Panc1 (cell line): ENCODE measurements at regions not wholly inside any gene's neighbourhood (a gene's known extent, or its start where the extent isn't known, plus 50 kb on each side); places are given as distances from the start of the nearest gene placed in this dataset.

Experiments
- ATAC-seq: fragments of 200-7000 bp; cut with Tn5 transposase; 2 replicates; pipeline ENCODE4 v1.9.1; 2020; ENCODE audit warnings: mild to moderate bottlenecking, moderate library complexity
- BruUV-seq: library from RNA; stranded (reverse); fragments of 400-500 nt; replicated peaks from 2 replicates; lab custom pipeline; 2021; lab: Mats Ljungman, UMichigan
- CTCF ChIA-PET: fragments of 300-600 bp; sonication (Branson Sonifier 250); formaldehyde crosslinking; loops from one replicate; lab custom pipeline; 2022; ENCODE audit warnings: antibody characterized with exemption; lab: Charles Lee
- POLR2A ChIA-PET: fragments of 300-600 bp; sonication (Branson Sonifier 250); formaldehyde crosslinking; loops from one replicate; lab custom pipeline; 2022; ENCODE audit warnings: antibody characterized with exemption; lab: Charles Lee
- DNase-seq: peaks from one replicate; pipeline ENCODE4 v3.0.0-alpha.2; 2010; ENCODE audit warnings: low read depth, low spot score
- H3K27ac ChIP-seq: 2 replicates; pipeline ENCODE4 v1.5.1; 2011; ENCODE audit warnings: mild to moderate bottlenecking, low read length, inconsistent platforms
- H3K27me3 ChIP-seq: fragments of 200-500 bp; sonication (Bioruptor generic); 2 replicates; pipeline ENCODE4 v1.6.0; 2014; ENCODE audit warnings: low read length, inconsistent platforms; ENCODE audit not compliant: control insufficient read depth, insufficient read depth
- H3K36me3 ChIP-seq: fragments of 200-500 bp; sonication (Bioruptor generic); 2 replicates; pipeline ENCODE4 v1.5.1; 2014; ENCODE audit warnings: inconsistent platforms, mild to moderate bottlenecking, low read length, moderate library complexity; ENCODE audit not compliant: control insufficient read depth, insufficient read depth
- H3K4me1 ChIP-seq: 2 replicates; pipeline ENCODE4 v1.5.1; 2011; ENCODE audit warnings: inconsistent platforms, mild to moderate bottlenecking, low read length, moderate library complexity; ENCODE audit not compliant: control insufficient read depth, insufficient read depth
- H3K4me3 ChIP-seq, 2 experiments: 2 replicates each; pipeline ENCODE4 v1.5.1; 2011 to 2012; ENCODE audit warnings: low read depth in 2 of 2, low read length in 2 of 2, mild to moderate bottlenecking in 2 of 2, inconsistent platforms in 1 of 2, moderate library complexity in 1 of 2
- H3K9me3 ChIP-seq: fragments of 200-500 bp; sonication (Bioruptor generic); 2 replicates; pipeline ENCODE4 v1.5.1; 2014; ENCODE audit warnings: low read depth, mild to moderate bottlenecking, inconsistent platforms, low read length, moderate library complexity; ENCODE audit not compliant: control insufficient read depth, insufficient read depth
- POLR2AphosphoS5 ChIP-seq: IDR thresholded peaks from 2 replicates; pipeline ENCODE4 v1.6.1; 2012; ENCODE audit warnings: mild to moderate bottlenecking, low read depth, low read length, moderate library complexity
- SIN3A ChIP-seq: IDR thresholded peaks from 2 replicates; pipeline ENCODE4 v1.6.1; 2012; ENCODE audit warnings: low read depth, mild to moderate bottlenecking, low read length, moderate library complexity, borderline replicate concordance; ENCODE audit not compliant: insufficient read depth
- TCF7L2 ChIP-seq: IDR thresholded peaks from 2 replicates; pipeline ENCODE4 v1.6.1; 2011; ENCODE audit warnings: mild to moderate bottlenecking, low read depth, low read length, inconsistent platforms
- in situ Hi-C: cut with HindIII; loops from 2 replicates; pipeline ENCODE4 v1.10.0; 2016; ENCODE audit warnings: low sequenced_read_pairs, low pct_unique_long_range_greater_than_20kb
- intact Hi-C: fragments of 100-400 bp; cut with micrococcal nuclease; formaldehyde crosslinking; loops from one replicate; pipeline ENCODE4 v1.10.0; 2022; ENCODE audit not compliant: unreplicated experiment
- TF ChIP-seq, protein P1 (sequence below), 2 experiments: IDR thresholded peaks; 2 replicates each; pipeline ENCODE4 v1.6.1; 2011 to 2012; ENCODE audit warnings: low read depth in 2 of 2, control low read depth in 1 of 2, low read length in 1 of 2, mild to moderate bottlenecking in 1 of 2, moderate library complexity in 1 of 2; ENCODE audit not compliant: insufficient read depth in 1 of 2
- TF ChIP-seq, protein P2 (sequence below): fragments of 450-650 bp; IDR thresholded peaks from 2 replicates; pipeline ENCODE4 v1.5.1; 2017; ENCODE audit warnings: mild to moderate bottlenecking

DNA sequence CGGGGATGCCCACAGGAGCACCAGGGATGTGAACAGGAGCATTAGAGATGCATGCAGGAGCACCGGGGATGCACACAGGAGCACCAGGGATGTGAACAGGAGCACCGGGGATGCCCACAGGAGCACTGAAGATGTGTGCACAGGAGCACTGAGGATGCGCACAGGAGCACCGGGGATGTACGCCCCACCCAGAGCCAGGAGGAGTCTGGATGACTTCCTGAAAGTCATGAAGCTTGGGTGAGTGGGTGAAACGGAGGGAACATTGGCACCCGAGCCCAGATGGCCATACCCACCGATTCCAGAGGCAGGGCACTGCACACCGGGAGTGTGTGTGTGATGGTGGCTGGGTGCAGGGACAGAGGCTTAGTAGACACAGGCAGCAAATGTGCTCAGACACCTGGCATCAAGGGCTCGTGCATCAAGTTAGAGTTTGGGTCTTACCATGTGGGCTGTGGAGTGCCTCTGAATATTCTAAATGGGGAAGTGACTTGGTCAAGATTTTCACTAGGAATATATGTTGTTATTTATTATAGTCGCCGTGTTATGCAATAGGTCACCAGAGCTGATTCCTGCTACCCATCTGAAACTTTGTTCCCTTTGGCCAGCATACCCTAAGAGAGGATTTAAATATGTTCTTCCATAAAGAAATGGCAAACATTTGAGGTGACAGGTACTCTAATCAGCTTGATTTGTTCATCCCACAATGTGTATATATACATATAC lies 365.8 kb upstream of the MYT1L start:
- H3K4me3 ChIP-seq = no peak overlapping the region
- no peak overlapping the region for H3K27ac ChIP-seq
- H3K4me1 ChIP-seq = no peaks in the 10 kb centered on the region
- no peaks in the 10 kb centered on the region for H3K9me3 ChIP-seq
- TF ChIP-seq POLR2AphosphoS5 = no peak
- TF ChIP-seq TCF7L2 = no peak
- TF ChIP-seq, protein P1, sequence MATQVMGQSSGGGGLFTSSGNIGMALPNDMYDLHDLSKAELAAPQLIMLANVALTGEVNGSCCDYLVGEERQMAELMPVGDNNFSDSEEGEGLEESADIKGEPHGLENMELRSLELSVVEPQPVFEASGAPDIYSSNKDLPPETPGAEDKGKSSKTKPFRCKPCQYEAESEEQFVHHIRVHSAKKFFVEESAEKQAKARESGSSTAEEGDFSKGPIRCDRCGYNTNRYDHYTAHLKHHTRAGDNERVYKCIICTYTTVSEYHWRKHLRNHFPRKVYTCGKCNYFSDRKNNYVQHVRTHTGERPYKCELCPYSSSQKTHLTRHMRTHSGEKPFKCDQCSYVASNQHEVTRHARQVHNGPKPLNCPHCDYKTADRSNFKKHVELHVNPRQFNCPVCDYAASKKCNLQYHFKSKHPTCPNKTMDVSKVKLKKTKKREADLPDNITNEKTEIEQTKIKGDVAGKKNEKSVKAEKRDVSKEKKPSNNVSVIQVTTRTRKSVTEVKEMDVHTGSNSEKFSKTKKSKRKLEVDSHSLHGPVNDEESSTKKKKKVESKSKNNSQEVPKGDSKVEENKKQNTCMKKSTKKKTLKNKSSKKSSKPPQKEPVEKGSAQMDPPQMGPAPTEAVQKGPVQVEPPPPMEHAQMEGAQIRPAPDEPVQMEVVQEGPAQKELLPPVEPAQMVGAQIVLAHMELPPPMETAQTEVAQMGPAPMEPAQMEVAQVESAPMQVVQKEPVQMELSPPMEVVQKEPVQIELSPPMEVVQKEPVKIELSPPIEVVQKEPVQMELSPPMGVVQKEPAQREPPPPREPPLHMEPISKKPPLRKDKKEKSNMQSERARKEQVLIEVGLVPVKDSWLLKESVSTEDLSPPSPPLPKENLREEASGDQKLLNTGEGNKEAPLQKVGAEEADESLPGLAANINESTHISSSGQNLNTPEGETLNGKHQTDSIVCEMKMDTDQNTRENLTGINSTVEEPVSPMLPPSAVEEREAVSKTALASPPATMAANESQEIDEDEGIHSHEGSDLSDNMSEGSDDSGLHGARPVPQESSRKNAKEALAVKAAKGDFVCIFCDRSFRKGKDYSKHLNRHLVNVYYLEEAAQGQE (IDR thresholded peaks at IDR 0.05; ENCODE audit: insufficient read depth in 1 of 2, low read depth in 2 of 2, low read length in 1 of 2) = no peak
- no peak for TF ChIP-seq SIN3A
- TF ChIP-seq, protein P2, sequence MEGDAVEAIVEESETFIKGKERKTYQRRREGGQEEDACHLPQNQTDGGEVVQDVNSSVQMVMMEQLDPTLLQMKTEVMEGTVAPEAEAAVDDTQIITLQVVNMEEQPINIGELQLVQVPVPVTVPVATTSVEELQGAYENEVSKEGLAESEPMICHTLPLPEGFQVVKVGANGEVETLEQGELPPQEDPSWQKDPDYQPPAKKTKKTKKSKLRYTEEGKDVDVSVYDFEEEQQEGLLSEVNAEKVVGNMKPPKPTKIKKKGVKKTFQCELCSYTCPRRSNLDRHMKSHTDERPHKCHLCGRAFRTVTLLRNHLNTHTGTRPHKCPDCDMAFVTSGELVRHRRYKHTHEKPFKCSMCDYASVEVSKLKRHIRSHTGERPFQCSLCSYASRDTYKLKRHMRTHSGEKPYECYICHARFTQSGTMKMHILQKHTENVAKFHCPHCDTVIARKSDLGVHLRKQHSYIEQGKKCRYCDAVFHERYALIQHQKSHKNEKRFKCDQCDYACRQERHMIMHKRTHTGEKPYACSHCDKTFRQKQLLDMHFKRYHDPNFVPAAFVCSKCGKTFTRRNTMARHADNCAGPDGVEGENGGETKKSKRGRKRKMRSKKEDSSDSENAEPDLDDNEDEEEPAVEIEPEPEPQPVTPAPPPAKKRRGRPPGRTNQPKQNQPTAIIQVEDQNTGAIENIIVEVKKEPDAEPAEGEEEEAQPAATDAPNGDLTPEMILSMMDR = no peak
- in situ Hi-C loops = no loop called here
- DNase-seq = no peak
- no peaks in the 10 kb centered on the region for H3K36me3 ChIP-seq
- CTCF ChIA-PET = no interaction called here
- H3K27me3 ChIP-seq = peaks cover 24% of the 10 kb centered on the region; the same call in 1 of the 2 replicates
- ATAC-seq = no peak
- POLR2A ChIA-PET = no interaction called here
- BruUV-seq = no TSS peak
- intact Hi-C loops = no loop called here

DNA sequence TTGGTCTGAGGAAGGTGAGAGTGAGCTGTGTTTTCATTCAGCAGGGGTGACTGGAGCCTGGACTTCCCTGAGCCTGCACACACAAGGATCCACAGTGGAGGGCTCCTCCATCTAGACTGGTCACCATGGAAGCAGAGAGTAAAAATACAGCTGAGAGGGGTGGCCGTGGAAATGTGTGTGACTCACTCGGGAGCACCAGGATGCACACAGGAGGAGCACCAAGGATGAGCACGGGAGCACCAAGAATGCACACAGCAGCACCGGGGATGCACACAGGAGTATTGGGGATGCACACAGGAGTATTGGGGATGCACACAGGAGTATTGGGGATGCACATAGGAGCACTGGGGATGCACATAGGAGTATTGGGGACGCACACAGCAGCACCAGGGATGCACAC lies 365.2 kb upstream of the MYT1L start:
- Histone ChIP-seq H3K4me1 (no peaks in the 10 kb centered on the region), H3K36me3 (no peaks in the 10 kb centered on the region), H3K27me3 (peaks cover 26% of the 10 kb centered on the region; the same call in 1 of the 2 replicates), H3K27ac (no peak overlapping the region), H3K4me3 (no peak overlapping the region), H3K9me3 (no peaks in the 10 kb centered on the region)
- TF ChIP-seq POLR2AphosphoS5 (no peak), TCF7L2 (no peak), SIN3A (no peak)
- TF ChIP-seq, protein P2 = no peak
- TF ChIP-seq, protein P1 (IDR thresholded peaks at IDR 0.05; ENCODE audit: insufficient read depth in 1 of 2, low read depth in 2 of 2, low read length in 1 of 2) = no peak
- ChIA-PET CTCF (no interaction called here), POLR2A (no interaction called here)
- no peak for DNase-seq
- no TSS peak for BruUV-seq
- intact Hi-C loops = no loop called here
- no peak for ATAC-seq
- in situ Hi-C loops = no loop called here
